Thoracic aorta (tissue), 2 donors: ENCODE measurements at regions not wholly inside any gene's neighbourhood (a gene's known extent, or its start where the extent isn't known, plus 50 kb on each side); places are given as distances from the start of the nearest gene placed in this dataset.
A peak's percentile ranks its signal among the peaks of the same experiment; 100 is the strongest.

Experiments used
- ATAC-seq: fragments of 150-250 bp; one replicate; pipeline ENCODE4 v1.8.0; 2017; ENCODE audit warnings: low read depth; ENCODE audit not compliant: insufficient number of reproducible peaks, low FRiP score
- DNase-seq: peaks from one replicate; pipeline ENCODE4 v3.0.0-alpha.2; 2020; ENCODE audit warnings: low spot score
- H3K27ac ChIP-seq, 2 donors: fragments of 200-600 bp; sonication (generic); 1 replicate in 1 of 2; 2 replicates in 1 of 2; pipeline ENCODE4 v1.5.1; 2016; ENCODE audit warnings: mild to moderate bottlenecking in 2 of 2, moderate library complexity in 2 of 2
- H3K27me3 ChIP-seq: fragments of 200-600 bp; sonication (generic); replicated peaks from 2 replicates; pipeline ENCODE4 v1.6.0; 2016; ENCODE audit warnings: mild to moderate bottlenecking; ENCODE audit not compliant: insufficient read depth
- H3K36me3 ChIP-seq: fragments of 200-600 bp; sonication (generic); one replicate; pipeline ENCODE4 v1.5.1; 2016
- H3K4me1 ChIP-seq, 2 donors: fragments of 200-600 bp; sonication (generic); 1 replicate in 1 of 2; 2 replicates in 1 of 2; pipeline versions ENCODE4 v1.5.1 to v1.6.0; 2016; ENCODE audit warnings: low read depth in 2 of 2, mild to moderate bottlenecking in 1 of 2; ENCODE audit not compliant: control insufficient read depth in 1 of 2
- H3K4me3 ChIP-seq: fragments of 200-600 bp; sonication (generic); 2 replicates; pipeline ENCODE4 v1.5.1; 2016; ENCODE audit warnings: mild to moderate bottlenecking
- H3K9me3 ChIP-seq: fragments of 200-600 bp; sonication (generic); 2 replicates; pipeline ENCODE4 v1.5.1; 2016
- TF ChIP-seq, protein P1 (sequence below): fragments of 200-600 bp; sonication (generic); IDR thresholded peaks from one replicate; pipeline ENCODE4 v1.5.1; 2019; ENCODE audit warnings: antibody characterized with exemption

GRCh38 chr12:45601390-45601789, 128.1 kb upstream of the ARID2 start:
- H3K4me3 ChIP-seq: no peak overlapping the region
- ATAC-seq (no peak), DNase-seq (no peak)
- TF ChIP-seq, protein P1, sequence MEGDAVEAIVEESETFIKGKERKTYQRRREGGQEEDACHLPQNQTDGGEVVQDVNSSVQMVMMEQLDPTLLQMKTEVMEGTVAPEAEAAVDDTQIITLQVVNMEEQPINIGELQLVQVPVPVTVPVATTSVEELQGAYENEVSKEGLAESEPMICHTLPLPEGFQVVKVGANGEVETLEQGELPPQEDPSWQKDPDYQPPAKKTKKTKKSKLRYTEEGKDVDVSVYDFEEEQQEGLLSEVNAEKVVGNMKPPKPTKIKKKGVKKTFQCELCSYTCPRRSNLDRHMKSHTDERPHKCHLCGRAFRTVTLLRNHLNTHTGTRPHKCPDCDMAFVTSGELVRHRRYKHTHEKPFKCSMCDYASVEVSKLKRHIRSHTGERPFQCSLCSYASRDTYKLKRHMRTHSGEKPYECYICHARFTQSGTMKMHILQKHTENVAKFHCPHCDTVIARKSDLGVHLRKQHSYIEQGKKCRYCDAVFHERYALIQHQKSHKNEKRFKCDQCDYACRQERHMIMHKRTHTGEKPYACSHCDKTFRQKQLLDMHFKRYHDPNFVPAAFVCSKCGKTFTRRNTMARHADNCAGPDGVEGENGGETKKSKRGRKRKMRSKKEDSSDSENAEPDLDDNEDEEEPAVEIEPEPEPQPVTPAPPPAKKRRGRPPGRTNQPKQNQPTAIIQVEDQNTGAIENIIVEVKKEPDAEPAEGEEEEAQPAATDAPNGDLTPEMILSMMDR: no peak
- H3K27ac ChIP-seq: no peak overlapping the region
- H3K36me3 ChIP-seq: no peaks in the 10 kb centered on the region
- peaks cover 5% of the 10 kb centered on the region for H3K9me3 ChIP-seq
- no peaks in the 10 kb centered on the region for H3K27me3 ChIP-seq
- H3K4me1 ChIP-seq: no peaks in the 10 kb centered on the region

DNA sequence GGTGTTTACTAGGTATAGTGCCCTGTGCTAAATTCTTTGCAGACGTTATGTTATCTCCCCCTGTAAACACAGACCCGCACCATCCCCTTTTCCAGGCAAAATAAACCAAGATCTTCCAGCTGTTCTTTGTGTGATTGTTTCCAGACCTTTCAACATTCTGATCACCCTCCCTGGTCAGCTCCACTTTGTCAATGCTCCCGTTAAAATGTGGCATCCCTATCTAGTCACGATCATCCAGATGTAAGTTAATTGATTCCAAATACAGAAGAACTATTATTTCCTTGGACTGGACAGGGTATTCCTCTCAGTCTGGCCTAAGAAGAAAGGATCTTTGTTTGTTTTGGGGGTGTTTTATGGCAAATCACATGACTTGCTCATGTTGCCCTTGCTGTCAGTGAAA, 127.6 kb upstream of the ARID2 start:
- Histone ChIP-seq H3K4me3 (no peak overlapping the region), H3K27me3 (no peaks in the 10 kb centered on the region), H3K4me1 (no peaks in the 10 kb centered on the region), H3K27ac (no peak overlapping the region), H3K9me3 (peaks cover 5% of the 10 kb centered on the region), H3K36me3 (no peaks in the 10 kb centered on the region)
- ATAC-seq (no peak), DNase-seq (no peak)
- TF ChIP-seq, protein P1: no peak

DNA sequence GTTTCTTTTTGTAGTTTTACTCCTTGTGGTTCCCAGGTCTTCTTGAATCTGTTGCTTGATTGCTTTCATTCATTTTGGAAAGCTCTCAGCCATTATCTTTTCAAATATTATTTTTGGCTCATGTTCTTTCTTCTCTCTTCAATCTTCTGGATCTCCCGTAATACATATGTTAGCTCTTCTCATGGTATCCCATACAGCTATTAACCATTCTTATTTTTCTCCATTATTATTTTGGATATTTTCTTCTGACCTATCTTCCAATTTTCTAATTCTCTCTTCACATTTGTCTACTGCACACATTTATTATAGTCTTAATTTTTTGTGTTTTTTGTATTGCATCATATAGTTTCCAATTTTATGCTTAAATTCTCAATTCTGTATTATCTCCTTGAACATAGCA, 123.9 kb upstream of the ARID2 start:
- Histone ChIP-seq H3K4me3 (no peak overlapping the region), H3K9me3 (peaks cover 5% of the 10 kb centered on the region), H3K27me3 (no peaks in the 10 kb centered on the region), H3K27ac (no peak overlapping the region), H3K36me3 (no peaks in the 10 kb centered on the region), H3K4me1 (no peaks in the 10 kb centered on the region)
- no peak for ATAC-seq
- TF ChIP-seq, protein P1: no peak
- no peak for DNase-seq

DNA sequence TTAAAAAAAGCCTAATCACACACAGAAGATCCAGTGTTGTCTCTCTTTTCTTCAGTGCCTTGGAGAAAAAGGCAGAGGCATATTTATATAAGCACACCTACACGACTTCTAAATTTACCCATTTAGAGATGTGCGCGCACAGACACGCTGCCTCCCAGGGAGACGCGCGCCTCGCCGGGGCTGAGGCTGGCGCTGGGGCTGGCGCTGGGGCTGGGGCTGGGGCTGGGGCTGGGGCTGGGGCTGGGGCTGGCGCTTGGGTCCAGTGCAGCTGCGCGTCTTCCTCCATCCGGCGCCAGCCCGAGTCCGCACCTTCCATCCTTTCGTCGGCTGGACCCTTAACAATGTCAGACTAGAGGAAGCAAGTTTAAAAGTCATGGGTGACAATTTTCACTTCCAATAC, 118.4 kb upstream of the ARID2 start:
- Histone ChIP-seq H3K27me3 (no peaks in the 10 kb centered on the region), H3K4me3 (peak overlapping the region; percentile 55), H3K4me1 (no peaks in the 10 kb centered on the region), H3K36me3 (no peaks in the 10 kb centered on the region), H3K27ac (no peak overlapping the region), H3K9me3 (peaks cover 1% of the 10 kb centered on the region)
- no peak for ATAC-seq
- DNase-seq: no peak
- TF ChIP-seq, protein P1: no peak

DNA sequence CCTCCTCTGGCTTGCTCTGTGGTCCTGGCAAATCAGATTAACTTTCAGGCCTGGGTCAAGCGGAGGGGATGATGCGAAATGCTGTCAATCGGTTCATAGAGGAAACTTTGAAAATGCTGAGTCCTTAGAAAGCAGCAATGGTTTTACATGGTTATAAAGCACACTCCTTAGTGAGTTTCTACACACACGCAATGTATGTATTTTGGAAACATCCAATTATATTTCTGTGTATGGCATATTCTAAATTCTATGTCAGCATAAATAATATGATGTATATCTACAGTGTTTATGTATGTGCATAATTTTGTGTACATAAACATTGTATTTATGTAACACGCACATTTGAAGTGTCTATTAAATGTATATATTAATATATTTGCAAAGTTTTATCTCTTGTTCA, 118.0 kb upstream of the ARID2 start:
- Histone ChIP-seq H3K4me3 (peak overlapping the region; percentile 55), H3K27ac (no peak overlapping the region)
- TF ChIP-seq, protein P1: no peak

More for the DNA sequence above, 118.0 kb upstream of the ARID2 start:
- no peaks in the 10 kb centered on the region for H3K36me3 ChIP-seq
- ATAC-seq (no peak), DNase-seq (no peak)
- H3K9me3 ChIP-seq: no peaks in the 10 kb centered on the region
- no peaks in the 10 kb centered on the region for H3K27me3 ChIP-seq
- no peaks in the 10 kb centered on the region for H3K4me1 ChIP-seq
